Neural crest cell (in vitro differentiated cells): ENCODE measurements at regions not wholly inside any gene's neighbourhood (a gene's known extent, or its start where the extent isn't known, plus 50 kb on each side); places are given as distances from the start of the nearest gene placed in this dataset.

ENCODE experiments used
- DNase-seq: peaks from one replicate; pipeline ENCODE4 v3.0.0; 2021; ENCODE audit warnings: low read depth, mixed read lengths, low spot score
- H3K27ac Mint-ChIP-seq: one replicate; pipeline ENCODE4 v1.8.0; 2021; ENCODE audit warnings: mild to moderate bottlenecking, mixed read lengths; ENCODE audit not compliant: unreplicated experiment
- H3K27me3 Mint-ChIP-seq: 2 replicates; pipeline ENCODE4 v1.8.0; 2021; ENCODE audit warnings: low read depth, mild to moderate bottlenecking, mixed read lengths
- H3K36me3 Mint-ChIP-seq: 2 replicates; pipeline ENCODE4 v1.8.0; 2021; ENCODE audit warnings: low read depth, mild to moderate bottlenecking, mixed read lengths
- H3K4me1 Mint-ChIP-seq: 2 replicates; pipeline ENCODE4 v1.8.0; 2021; ENCODE audit warnings: mixed read lengths
- H3K4me3 Mint-ChIP-seq: one replicate; pipeline ENCODE4 v1.8.0; 2021; ENCODE audit warnings: mild to moderate bottlenecking, mixed read lengths
- H3K9me3 Mint-ChIP-seq: 2 replicates; pipeline ENCODE4 v1.8.0; 2021; ENCODE audit warnings: mixed read lengths
- CTCF ChIP-seq: fragments of 200-600 bp; sonication (generic); conservative IDR thresholded peaks from 2 replicates; pipeline ENCODE4 v1.5.0; 2021; ENCODE audit warnings: antibody characterized with exemption, mild to moderate bottlenecking

- Mint-ChIP-seq H3K9me3 (no peaks in the 10 kb centered on the region), H3K27ac (peak overlapping the region; percentile 45), H3K27me3 (no peaks in the 10 kb centered on the region), H3K4me3 (no peak overlapping the region), H3K36me3 (no peaks in the 10 kb centered on the region), H3K4me1 (peaks cover 15% of the 10 kb centered on the region)
- no peak for TF ChIP-seq CTCF
- no peak for DNase-seq
Measured at GRCh38 chr12:105745811-105746210, 392.9 kb downstream of the NUAK1 start.

- H3K27me3 Mint-ChIP-seq = no peaks in the 10 kb centered on the region
- no peak for TF ChIP-seq CTCF
- no peak overlapping the region for H3K27ac Mint-ChIP-seq
- no peak for DNase-seq
- no peak overlapping the region for H3K4me3 Mint-ChIP-seq
- no peaks in the 10 kb centered on the region for H3K36me3 Mint-ChIP-seq
- peaks cover 4% of the 10 kb centered on the region for H3K4me1 Mint-ChIP-seq
- no peaks in the 10 kb centered on the region for H3K9me3 Mint-ChIP-seq
Measured at GRCh38 chr12:105748806-105749600, 389.8 kb downstream of the NUAK1 start.

GRCh38 chr12:105750096-105750495 is 388.7 kb downstream of the NUAK1 start:
- Mint-ChIP-seq H3K9me3 (peaks cover 5% of the 10 kb centered on the region), H3K27ac (no peak overlapping the region), H3K27me3 (no peaks in the 10 kb centered on the region), H3K4me3 (no peak overlapping the region), H3K4me1 (peaks cover 3% of the 10 kb centered on the region), H3K36me3 (no peaks in the 10 kb centered on the region)
- no peak for TF ChIP-seq CTCF
- no peak for DNase-seq

- Mint-ChIP-seq H3K36me3 (no peaks in the 10 kb centered on the region), H3K9me3 (peaks cover 5% of the 10 kb centered on the region)
- no peak for DNase-seq
Measured at GRCh38 chr12:105754313-105754712, 384.4 kb downstream of the NUAK1 start.

GRCh38 chr12:105756961-105757360 is 381.8 kb downstream of the NUAK1 start:
- H3K27ac Mint-ChIP-seq = peak overlapping the region; percentile 40
- no peaks in the 10 kb centered on the region for H3K36me3 Mint-ChIP-seq
- DNase-seq = no peak
- H3K9me3 Mint-ChIP-seq = peaks cover 9% of the 10 kb centered on the region
- TF ChIP-seq CTCF = no peak
- no peak overlapping the region for H3K4me3 Mint-ChIP-seq
- peaks cover 10% of the 10 kb centered on the region for H3K4me1 Mint-ChIP-seq
- H3K27me3 Mint-ChIP-seq = no peaks in the 10 kb centered on the region

More at GRCh38 chr12:105754313-105754712, 384.4 kb downstream of the NUAK1 start:
- H3K4me1 Mint-ChIP-seq = no peaks in the 10 kb centered on the region
- no peak for TF ChIP-seq CTCF
- no peak overlapping the region for H3K27ac Mint-ChIP-seq
- no peak overlapping the region for H3K4me3 Mint-ChIP-seq
- H3K27me3 Mint-ChIP-seq = no peaks in the 10 kb centered on the region
